COLO668 (cell line): ENCODE measurements at regions not wholly inside any gene's neighbourhood (a gene's known extent, or its start where the extent isn't known, plus 50 kb on each side); places are given as distances from the start of the nearest gene placed in this dataset.

Experiments
- DNase-seq: peaks from one replicate; lab custom pipeline; 2025; ENCODE audit not compliant: unreplicated experiment; lab: John Stamatoyannopoulos, UW

GRCh38 chr14:42460673-42461072 lies 854.0 kb downstream of the LRFN5 start:
- DNase-seq = no peak

- DNase-seq = no peak
These were observed 852.6 kb downstream of the LRFN5 start for GRCh38 chr14:42459171-42459685.

- DNase-seq = no peak
These were observed 834.9 kb downstream of the LRFN5 start for GRCh38 chr14:42441615-42442014.

- DNase-seq = no peak
These were observed 831.1 kb downstream of the LRFN5 start for GRCh38 chr14:42437809-42438208.

GRCh38 chr14:42429401-42429800 lies 822.7 kb downstream of the LRFN5 start:
- no peak for DNase-seq

GRCh38 chr14:42428996-42429395 lies 822.3 kb downstream of the LRFN5 start:
- no peak for DNase-seq

GRCh38 chr14:42424501-42424900 lies 817.8 kb downstream of the LRFN5 start:
- DNase-seq = no peak

- no peak for DNase-seq
These were observed 814.9 kb downstream of the LRFN5 start for GRCh38 chr14:42421377-42422078.

- DNase-seq = no peak
These were observed 813.4 kb downstream of the LRFN5 start for GRCh38 chr14:42420071-42420470.

- no peak for DNase-seq
These were observed 800.5 kb downstream of the LRFN5 start for GRCh38 chr14:42407153-42407552.

GRCh38 chr14:42391146-42391834 lies 784.6 kb downstream of the LRFN5 start:
- DNase-seq = no peak

- no peak for DNase-seq
These were observed 772.2 kb downstream of the LRFN5 start for GRCh38 chr14:42378880-42379279.

- no peak for DNase-seq
These were observed 771.6 kb downstream of the LRFN5 start for GRCh38 chr14:42378274-42378673.

- no peak for DNase-seq
These were observed 767.7 kb downstream of the LRFN5 start for GRCh38 chr14:42374332-42374731.

- no peak for DNase-seq
These were observed 763.4 kb downstream of the LRFN5 start for GRCh38 chr14:42370056-42370455.

- DNase-seq = no peak
These were observed 761.6 kb downstream of the LRFN5 start for GRCh38 chr14:42368234-42368633.

GRCh38 chr14:42353315-42353714 lies 746.6 kb downstream of the LRFN5 start:
- no peak for DNase-seq

- no peak for DNase-seq
These were observed 729.2 kb downstream of the LRFN5 start for GRCh38 chr14:42335918-42336317.

GRCh38 chr14:42334931-42335330 lies 728.3 kb downstream of the LRFN5 start:
- DNase-seq = no peak

- DNase-seq = no peak
These were observed 716.8 kb downstream of the LRFN5 start for GRCh38 chr14:42323426-42323825.

GRCh38 chr14:42322531-42323284 lies 716.0 kb downstream of the LRFN5 start:
- no peak for DNase-seq

GRCh38 chr14:42319996-42320395 lies 713.3 kb downstream of the LRFN5 start:
- DNase-seq = no peak
